ENCODE measurements at regions not wholly inside any gene's neighbourhood (a gene's known extent, or its start where the extent isn't known, plus 50 kb on each side); places are given as distances from the start of the nearest gene placed in this dataset.
"Not testable (repeated sequence)": the region's sequence is repeated elsewhere in the genome, so short reads cannot be mapped to it uniquely, and the experiment has no call there.

GRCh38 chr21:22352088-22352487 is 1353.9 kb downstream of the NCAM2 start:
- CTCF ChIA-PET = no interaction called here
- peaks cover 5% of the 10 kb centered on the region for H3K9me3 Mint-ChIP-seq (ENCODE audit: low read depth, unreplicated experiment)
- no peaks in the 10 kb centered on the region for H3K36me3 Mint-ChIP-seq (ENCODE audit: insufficient read depth, unreplicated experiment)
- no peaks in the 10 kb centered on the region for H3K27me3 Mint-ChIP-seq (ENCODE audit: unreplicated experiment)
- H3K4me3 Mint-ChIP-seq (ENCODE audit: low read depth, unreplicated experiment) = no peak overlapping the region
- intact Hi-C loops (cut with micrococcal nuclease; ENCODE audit: unreplicated experiment) = no loop called here
- no TSS peak for BruUV-seq (replicated peaks)
- no peaks in the 10 kb centered on the region for H3K4me1 Mint-ChIP-seq (ENCODE audit: low read depth, unreplicated experiment)
- DNase-seq = no peak
- no peak overlapping the region for H3K27ac Mint-ChIP-seq (ENCODE audit: unreplicated experiment)
- TF ChIP-seq CTCF (IDR thresholded peaks at IDR 0.05; ENCODE audit: unreplicated experiment) = no peak

GRCh38 chr21:22355949-22356348 is 1357.7 kb downstream of the NCAM2 start:
- DNase-seq = no peak
- no peaks in the 10 kb centered on the region for H3K36me3 Mint-ChIP-seq (ENCODE audit: insufficient read depth, unreplicated experiment)
- TF ChIP-seq CTCF (IDR thresholded peaks at IDR 0.05; ENCODE audit: unreplicated experiment) = no peak
- no peaks in the 10 kb centered on the region for H3K27me3 Mint-ChIP-seq (ENCODE audit: unreplicated experiment)
- intact Hi-C loops (cut with micrococcal nuclease; ENCODE audit: unreplicated experiment) = no loop called here
- BruUV-seq (replicated peaks) = no TSS peak
- H3K9me3 Mint-ChIP-seq (ENCODE audit: low read depth, unreplicated experiment) = peaks cover 2% of the 10 kb centered on the region
- CTCF ChIA-PET = no interaction called here
- no peak overlapping the region for H3K4me3 Mint-ChIP-seq (ENCODE audit: low read depth, unreplicated experiment)
- no peak overlapping the region for H3K27ac Mint-ChIP-seq (ENCODE audit: unreplicated experiment)
- no peaks in the 10 kb centered on the region for H3K4me1 Mint-ChIP-seq (ENCODE audit: low read depth, unreplicated experiment)

- no peaks in the 10 kb centered on the region for H3K4me1 Mint-ChIP-seq (ENCODE audit: low read depth, unreplicated experiment)
- DNase-seq = no peak
- no peaks in the 10 kb centered on the region for H3K36me3 Mint-ChIP-seq (ENCODE audit: insufficient read depth, unreplicated experiment)
- peaks cover 2% of the 10 kb centered on the region for H3K9me3 Mint-ChIP-seq (ENCODE audit: low read depth, unreplicated experiment)
- no TSS peak for BruUV-seq (replicated peaks)
- no peak overlapping the region for H3K4me3 Mint-ChIP-seq (ENCODE audit: low read depth, unreplicated experiment)
- intact Hi-C loops (cut with micrococcal nuclease; ENCODE audit: unreplicated experiment) = no loop called here
- TF ChIP-seq CTCF (IDR thresholded peaks at IDR 0.05; ENCODE audit: unreplicated experiment) = no peak
- CTCF ChIA-PET = no interaction called here
- no peaks in the 10 kb centered on the region for H3K27me3 Mint-ChIP-seq (ENCODE audit: unreplicated experiment)
- no peak overlapping the region for H3K27ac Mint-ChIP-seq (ENCODE audit: unreplicated experiment)
Observed at GRCh38 chr21:22356663-22357062, 1358.5 kb downstream of the NCAM2 start.

GRCh38 chr21:22359599-22359998 is 1361.4 kb downstream of the NCAM2 start:
- H3K27me3 Mint-ChIP-seq (ENCODE audit: unreplicated experiment); H3K4me3 Mint-ChIP-seq (ENCODE audit: low read depth, unreplicated experiment); H3K4me1 Mint-ChIP-seq (ENCODE audit: low read depth, unreplicated experiment); H3K36me3 Mint-ChIP-seq (ENCODE audit: insufficient read depth, unreplicated experiment); BruUV-seq (replicated peaks); H3K9me3 Mint-ChIP-seq (ENCODE audit: low read depth, unreplicated experiment); intact Hi-C loops (cut with micrococcal nuclease; ENCODE audit: unreplicated experiment); DNase-seq; H3K27ac Mint-ChIP-seq (ENCODE audit: unreplicated experiment): not testable (repeated sequence)
- CTCF ChIA-PET = interaction anchor here (0.5 kb wide), 1 partner anchor 541 kb away, joined by 3 read pairs; no protein-coding TSS in a partner anchor

- H3K27ac Mint-ChIP-seq (ENCODE audit: unreplicated experiment) = no peak overlapping the region
- H3K4me3 Mint-ChIP-seq (ENCODE audit: low read depth, unreplicated experiment) = no peak overlapping the region
- no peak for TF ChIP-seq CTCF (IDR thresholded peaks at IDR 0.05; ENCODE audit: unreplicated experiment)
- no TSS peak for BruUV-seq (replicated peaks)
- intact Hi-C loops (cut with micrococcal nuclease; ENCODE audit: unreplicated experiment) = no loop called here
- no peak for DNase-seq
- H3K9me3 Mint-ChIP-seq (ENCODE audit: low read depth, unreplicated experiment) = no peaks in the 10 kb centered on the region
- H3K36me3 Mint-ChIP-seq (ENCODE audit: insufficient read depth, unreplicated experiment) = no peaks in the 10 kb centered on the region
- no peaks in the 10 kb centered on the region for H3K27me3 Mint-ChIP-seq (ENCODE audit: unreplicated experiment)
- CTCF ChIA-PET = no interaction called here
- H3K4me1 Mint-ChIP-seq (ENCODE audit: low read depth, unreplicated experiment) = no peaks in the 10 kb centered on the region
Observed at GRCh38 chr21:22363504-22363903, 1365.3 kb downstream of the NCAM2 start.

All from Calu3 (cell line).